ENCODE measurements at regions not wholly inside any gene's neighbourhood (a gene's known extent, or its start where the extent isn't known, plus 50 kb on each side); places are given as distances from the start of the nearest gene placed in this dataset.

GRCh38 chr9:88308831-88309560, 79.2 kb upstream of the SPIN1 start:
- Histone ChIP-seq H3K27ac (ENCODE audit: low read depth, low read length, severe bottlenecking) (no peak overlapping the region), H3K4me1 (ENCODE audit: control insufficient read depth, insufficient read depth, low read length, poor library complexity, severe bottlenecking) (peaks cover 3% of the 10 kb centered on the region), H3K36me3 (ENCODE audit: control insufficient read depth, insufficient read depth, low read length) (no peaks in the 10 kb centered on the region), H3K9me3 (ENCODE audit: control insufficient read depth, low read length) (no peaks in the 10 kb centered on the region), H3K4me3 (ENCODE audit: extremely low read depth, insufficient read depth, low read length, poor library complexity, severe bottlenecking) (no peak overlapping the region)
- 94 to 97% methylated on average over 4 to 6 of the region's 7 CpGs for WGBS, 2 experiments (ENCODE audit: insufficient coverage in 2 of 2)

DNA sequence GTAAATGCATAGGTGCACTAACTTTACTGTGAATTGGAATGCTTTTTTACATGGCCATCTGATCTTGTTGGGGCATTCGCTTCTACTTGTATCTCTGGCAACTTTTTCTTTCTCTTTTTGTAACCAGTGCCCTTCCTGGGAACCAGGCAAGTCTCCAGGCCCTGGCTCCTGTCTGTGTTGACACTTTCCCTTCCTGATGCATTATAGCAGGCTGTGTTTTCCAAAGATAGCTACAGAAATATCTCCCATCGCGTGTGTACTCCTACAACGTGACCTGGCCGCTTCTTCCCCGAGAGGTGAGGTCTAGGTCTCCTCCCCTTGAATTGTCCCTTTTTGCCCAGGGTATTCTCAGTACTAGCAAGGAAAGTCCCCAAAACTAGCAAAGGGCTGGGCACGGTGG, 81.1 kb upstream of the SPIN1 start:
- H3K27ac ChIP-seq (ENCODE audit: low read depth, low read length, severe bottlenecking), result no peak overlapping the region
- H3K36me3 ChIP-seq (ENCODE audit: control insufficient read depth, insufficient read depth, low read length), result no peaks in the 10 kb centered on the region
- no peaks in the 10 kb centered on the region for H3K4me1 ChIP-seq (ENCODE audit: control insufficient read depth, insufficient read depth, low read length, poor library complexity, severe bottlenecking)
- H3K4me3 ChIP-seq (ENCODE audit: extremely low read depth, insufficient read depth, low read length, poor library complexity, severe bottlenecking), result no peak overlapping the region
- H3K9me3 ChIP-seq (ENCODE audit: control insufficient read depth, low read length), result no peaks in the 10 kb centered on the region
- WGBS, 2 experiments (ENCODE audit: insufficient coverage in 2 of 2), result 94 to 96% methylated on average over 6 to 7 of the region's 7 CpGs

GRCh38 chr9:88303721-88304451, 84.4 kb upstream of the SPIN1 start:
- H3K4me3 ChIP-seq (ENCODE audit: extremely low read depth, insufficient read depth, low read length, poor library complexity, severe bottlenecking), result no peak overlapping the region
- H3K27ac ChIP-seq (ENCODE audit: low read depth, low read length, severe bottlenecking), result no peak overlapping the region
- WGBS, 2 experiments (ENCODE audit: insufficient coverage in 2 of 2), result 79 to 88% methylated on average over 2 of the region's 4 CpGs
- H3K36me3 ChIP-seq (ENCODE audit: control insufficient read depth, insufficient read depth, low read length), result no peaks in the 10 kb centered on the region
- H3K4me1 ChIP-seq (ENCODE audit: control insufficient read depth, insufficient read depth, low read length, poor library complexity, severe bottlenecking), result no peaks in the 10 kb centered on the region
- H3K9me3 ChIP-seq (ENCODE audit: control insufficient read depth, low read length), result no peaks in the 10 kb centered on the region

GRCh38 chr9:88302579-88303324, 85.5 kb upstream of the SPIN1 start:
- Histone ChIP-seq H3K4me1 (ENCODE audit: control insufficient read depth, insufficient read depth, low read length, poor library complexity, severe bottlenecking) (no peaks in the 10 kb centered on the region), H3K9me3 (ENCODE audit: control insufficient read depth, low read length) (no peaks in the 10 kb centered on the region), H3K4me3 (ENCODE audit: extremely low read depth, insufficient read depth, low read length, poor library complexity, severe bottlenecking) (no peak overlapping the region), H3K36me3 (ENCODE audit: control insufficient read depth, insufficient read depth, low read length) (no peaks in the 10 kb centered on the region), H3K27ac (ENCODE audit: low read depth, low read length, severe bottlenecking) (no peak overlapping the region)
- WGBS, 2 experiments (ENCODE audit: insufficient coverage in 2 of 2), result 86 to 91% methylated on average over 6 to 7 of the region's 7 CpGs

- H3K9me3 ChIP-seq (ENCODE audit: control insufficient read depth, low read length), result no peaks in the 10 kb centered on the region
- WGBS, 2 experiments (ENCODE audit: insufficient coverage in 2 of 2), result 79 to 98% methylated on average over 5 of the region's 8 CpGs
Measured at GRCh38 chr9:88300556-88300955, 87.7 kb upstream of the SPIN1 start.

DNA sequence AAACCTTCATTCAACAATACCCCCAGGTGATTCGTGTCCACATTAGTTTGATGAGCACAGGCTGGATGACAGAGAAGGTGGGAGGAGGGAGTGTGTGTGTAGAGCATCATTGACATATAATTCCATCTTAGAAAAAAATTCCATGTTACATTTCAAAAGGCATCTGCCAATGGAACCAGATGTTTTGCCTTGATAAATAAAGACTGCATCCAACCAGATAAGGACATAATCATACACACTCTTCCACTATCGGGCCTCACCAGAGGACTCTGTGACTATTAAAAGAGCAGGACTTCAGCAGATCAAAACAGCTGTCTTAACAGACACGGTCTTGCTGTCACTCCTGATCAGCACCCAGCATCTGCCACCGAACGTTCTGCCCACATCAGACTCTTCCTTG, 96.4 kb upstream of the SPIN1 start:
- Histone ChIP-seq H3K4me1 (ENCODE audit: control insufficient read depth, insufficient read depth, low read length, poor library complexity, severe bottlenecking) (no peaks in the 10 kb centered on the region), H3K4me3 (ENCODE audit: extremely low read depth, insufficient read depth, low read length, poor library complexity, severe bottlenecking) (no peak overlapping the region), H3K9me3 (ENCODE audit: control insufficient read depth, low read length) (no peaks in the 10 kb centered on the region), H3K36me3 (ENCODE audit: control insufficient read depth, insufficient read depth, low read length) (no peaks in the 10 kb centered on the region), H3K27ac (ENCODE audit: low read depth, low read length, severe bottlenecking) (no peak overlapping the region)
- 83 to 84% methylated on average over 4 of the region's 5 CpGs for WGBS, 2 experiments (ENCODE audit: insufficient coverage in 2 of 2)

More at GRCh38 chr9:88300556-88300955, 87.7 kb upstream of the SPIN1 start:
- Histone ChIP-seq H3K4me1 (ENCODE audit: control insufficient read depth, insufficient read depth, low read length, poor library complexity, severe bottlenecking) (no peaks in the 10 kb centered on the region), H3K4me3 (ENCODE audit: extremely low read depth, insufficient read depth, low read length, poor library complexity, severe bottlenecking) (no peak overlapping the region), H3K27ac (ENCODE audit: low read depth, low read length, severe bottlenecking) (no peak overlapping the region), H3K36me3 (ENCODE audit: control insufficient read depth, insufficient read depth, low read length) (no peaks in the 10 kb centered on the region)

DNA sequence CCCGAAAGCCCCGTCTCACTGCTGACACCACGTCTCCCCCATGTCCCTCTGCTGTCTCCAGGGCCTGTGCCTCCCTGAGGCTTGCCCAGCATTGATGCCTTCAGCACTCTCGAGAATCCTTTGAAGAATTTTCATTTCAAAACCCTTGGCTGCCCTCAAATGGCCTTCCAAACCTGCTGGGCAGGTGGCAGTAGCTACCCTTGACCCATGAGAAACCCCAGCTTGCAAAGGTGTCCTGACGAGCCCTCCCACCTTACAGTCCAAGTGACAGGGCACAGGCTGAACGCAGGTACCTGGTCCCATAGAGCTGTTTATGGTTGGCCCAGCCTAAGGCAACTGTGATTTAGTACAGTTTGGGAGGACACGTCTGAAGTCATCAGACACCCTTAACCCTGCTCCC, 97.2 kb upstream of the SPIN1 start:
- no peak overlapping the region for H3K4me3 ChIP-seq (ENCODE audit: extremely low read depth, insufficient read depth, low read length, poor library complexity, severe bottlenecking)
- 89 to 94% methylated on average over 6 to 7 of the region's 7 CpGs for WGBS, 2 experiments (ENCODE audit: insufficient coverage in 2 of 2)
- no peaks in the 10 kb centered on the region for H3K4me1 ChIP-seq (ENCODE audit: control insufficient read depth, insufficient read depth, low read length, poor library complexity, severe bottlenecking)
- no peak overlapping the region for H3K27ac ChIP-seq (ENCODE audit: low read depth, low read length, severe bottlenecking)
- no peaks in the 10 kb centered on the region for H3K9me3 ChIP-seq (ENCODE audit: control insufficient read depth, low read length)
- no peaks in the 10 kb centered on the region for H3K36me3 ChIP-seq (ENCODE audit: control insufficient read depth, insufficient read depth, low read length)

GRCh38 chr9:88289532-88289931, 98.7 kb upstream of the SPIN1 start:
- H3K36me3 ChIP-seq (ENCODE audit: control insufficient read depth, insufficient read depth, low read length), result no peaks in the 10 kb centered on the region
- no peaks in the 10 kb centered on the region for H3K4me1 ChIP-seq (ENCODE audit: control insufficient read depth, insufficient read depth, low read length, poor library complexity, severe bottlenecking)
- H3K4me3 ChIP-seq (ENCODE audit: extremely low read depth, insufficient read depth, low read length, poor library complexity, severe bottlenecking), result no peak overlapping the region
- H3K9me3 ChIP-seq (ENCODE audit: control insufficient read depth, low read length), result peaks cover 5% of the 10 kb centered on the region
- no peak overlapping the region for H3K27ac ChIP-seq (ENCODE audit: low read depth, low read length, severe bottlenecking)
- WGBS, 2 experiments (ENCODE audit: insufficient coverage in 2 of 2), result 80 to 89% methylated on average over 4 to 5 of the region's 8 CpGs

DNA sequence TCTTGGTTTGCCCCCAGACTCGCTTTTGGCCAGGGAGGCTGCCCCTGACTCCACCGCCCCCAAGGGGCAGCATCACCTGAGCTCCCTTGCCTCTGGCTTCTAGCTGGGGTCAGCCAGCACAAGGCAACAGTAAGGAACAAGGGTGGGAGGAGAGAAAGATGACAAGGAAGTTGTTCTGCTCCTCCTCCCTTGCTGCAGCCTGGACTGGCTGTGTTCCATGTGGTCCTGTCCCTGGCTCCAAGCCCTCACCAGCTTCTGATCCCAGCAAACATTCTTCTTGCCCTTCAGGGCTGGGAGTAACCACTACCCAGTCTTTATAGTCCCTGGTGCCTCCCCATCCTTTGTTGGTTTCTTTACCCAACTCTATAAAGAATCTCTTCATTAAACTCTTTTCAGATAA, 100.3 kb upstream of the SPIN1 start:
- H3K9me3 ChIP-seq (ENCODE audit: control insufficient read depth, low read length), result peaks cover 5% of the 10 kb centered on the region
- H3K27ac ChIP-seq (ENCODE audit: low read depth, low read length, severe bottlenecking), result no peak overlapping the region
- H3K4me1 ChIP-seq (ENCODE audit: control insufficient read depth, insufficient read depth, low read length, poor library complexity, severe bottlenecking), result no peaks in the 10 kb centered on the region
- H3K4me3 ChIP-seq (ENCODE audit: extremely low read depth, insufficient read depth, low read length, poor library complexity, severe bottlenecking), result no peak overlapping the region
- WGBS, 2 experiments (ENCODE audit: insufficient coverage in 2 of 2), result 83% methylated on average over 2 of the region's 2 CpGs; no CpG with 5 or more reads in 1 of the 2 experiments
- no peaks in the 10 kb centered on the region for H3K36me3 ChIP-seq (ENCODE audit: control insufficient read depth, insufficient read depth, low read length)

- peaks cover 5% of the 10 kb centered on the region for H3K9me3 ChIP-seq (ENCODE audit: control insufficient read depth, low read length)
- no peaks in the 10 kb centered on the region for H3K4me1 ChIP-seq (ENCODE audit: control insufficient read depth, insufficient read depth, low read length, poor library complexity, severe bottlenecking)
- H3K27ac ChIP-seq (ENCODE audit: low read depth, low read length, severe bottlenecking), result peak overlapping the region; percentile 23
- whole genome bisulfite sequencing, 2 experiments (ENCODE audit: insufficient coverage in 2 of 2), result 58 to 60% methylated on average over 10 of the region's 10 CpGs
- no peak overlapping the region for H3K4me3 ChIP-seq (ENCODE audit: extremely low read depth, insufficient read depth, low read length, poor library complexity, severe bottlenecking)
- no peaks in the 10 kb centered on the region for H3K36me3 ChIP-seq (ENCODE audit: control insufficient read depth, insufficient read depth, low read length)
Measured at GRCh38 chr9:88280816-88281382, 107.3 kb upstream of the SPIN1 start.
